WTC11 (cell line): ENCODE measurements at regions not wholly inside any gene's neighbourhood (a gene's known extent, or its start where the extent isn't known, plus 50 kb on each side); places are given as distances from the start of the nearest gene placed in this dataset.

Experiments used
- ATAC-seq: fragments of 200-7000 bp; cut with Tn5 transposase; 2 replicates; pipeline ENCODE4 v1.10.0; 2021; ENCODE audit warnings: mild to moderate bottlenecking, moderate library complexity
- CTCF ChIA-PET: fragments of 300-600 bp; sonication (Branson Sonifier 250); formaldehyde crosslinking; loops from one replicate; lab custom pipeline; 2021; ENCODE audit warnings: antibody characterized with exemption; lab: Charles Lee
- POLR2A ChIA-PET: fragments of 350-600 bp; sonication (Branson Sonifier 250); formaldehyde crosslinking; loops from one replicate; lab custom pipeline; 2021; ENCODE audit warnings: antibody characterized with exemption; lab: Charles Lee
- DNase-seq: peaks from one replicate; pipeline ENCODE4 v3.0.0; 2021; ENCODE audit warnings: low spot score
- H3K27ac Mint-ChIP-seq: 2 replicates; pipeline ENCODE4 v1.8.0; 2021; ENCODE audit warnings: mixed read lengths
- H3K27me3 Mint-ChIP-seq: 2 replicates; pipeline ENCODE4 v1.8.0; 2021; ENCODE audit warnings: low read depth, mild to moderate bottlenecking, moderate library complexity, mixed read lengths
- H3K36me3 Mint-ChIP-seq: 2 replicates; pipeline ENCODE4 v1.8.0; 2021; ENCODE audit warnings: mixed read lengths
- H3K4me1 Mint-ChIP-seq: 2 replicates; pipeline ENCODE4 v1.8.0; 2022; ENCODE audit warnings: mixed read lengths
- H3K4me3 Mint-ChIP-seq: 2 replicates; pipeline ENCODE4 v1.8.0; 2021; ENCODE audit warnings: mild to moderate bottlenecking, moderate library complexity, mixed read lengths
- H3K9me3 Mint-ChIP-seq: 2 replicates; pipeline ENCODE4 v1.8.0; 2021; ENCODE audit warnings: mixed read lengths
- EMX1 ChIP-seq: fragments of 250-450 bp; sonication (Bioruptor Pico); IDR thresholded peaks from 2 replicates; pipeline ENCODE4 v1.8.0; 2021; ENCODE audit warnings: mild to moderate bottlenecking
- ESRRA ChIP-seq: sonication (generic); formaldehyde crosslinking; IDR thresholded peaks from 2 replicates; pipeline ENCODE4 v1.8.1; 2022; ENCODE audit warnings: mild to moderate bottlenecking, missing genetic modification reagents, borderline replicate concordance
- ETV6 ChIP-seq: sonication (generic); formaldehyde crosslinking; IDR thresholded peaks from 2 replicates; pipeline ENCODE4 v1.8.1; 2022; ENCODE audit warnings: mild to moderate bottlenecking, missing genetic modification reagents
- FOXK1 ChIP-seq: sonication (generic); formaldehyde crosslinking; IDR thresholded peaks from 2 replicates; pipeline ENCODE4 v1.8.0; 2022; ENCODE audit warnings: mild to moderate bottlenecking, moderate library complexity, missing genetic modification reagents
- KAT7 ChIP-seq: sonication (generic); formaldehyde crosslinking; IDR thresholded peaks from 2 replicates; pipeline ENCODE4 v1.8.1; 2023; ENCODE audit warnings: missing genetic modification reagents, mild to moderate bottlenecking, borderline replicate concordance
- NFYB ChIP-seq: sonication (generic); formaldehyde crosslinking; conservative IDR thresholded peaks from 2 replicates; pipeline ENCODE4 v1.8.0; 2022; ENCODE audit warnings: low read depth, missing genetic modification reagents
- OVOL2 ChIP-seq: fragments of 250-450 bp; sonication (Bioruptor Pico); IDR thresholded peaks from 2 replicates; pipeline ENCODE4 v1.9.0; 2021; ENCODE audit warnings: mild to moderate bottlenecking, borderline replicate concordance
- RORB ChIP-seq: fragments of 250-450 bp; sonication (Bioruptor Pico); IDR thresholded peaks from 2 replicates; pipeline ENCODE4 v1.9.0; 2021; ENCODE audit warnings: mild to moderate bottlenecking
- SP1 ChIP-seq: sonication (generic); formaldehyde crosslinking; conservative IDR thresholded peaks from 2 replicates; pipeline ENCODE4 v1.8.1; 2022; ENCODE audit warnings: missing genetic modification reagents
- TEAD4 ChIP-seq: sonication (generic); formaldehyde crosslinking; IDR thresholded peaks from 2 replicates; pipeline ENCODE4 v1.8.0; 2022; ENCODE audit warnings: mild to moderate bottlenecking, missing genetic modification reagents
- ZNF423 ChIP-seq: fragments of 250-450 bp; sonication (Bioruptor Pico); IDR thresholded peaks from 2 replicates; pipeline ENCODE4 v2.1.2; 2022; ENCODE audit warnings: mild to moderate bottlenecking, moderate library complexity
- ZNF671 ChIP-seq: fragments of 250-450 bp; sonication (Bioruptor Pico); IDR thresholded peaks from 2 replicates; pipeline ENCODE4 v1.8.0; 2021; ENCODE audit warnings: mild to moderate bottlenecking
- TF ChIP-seq, protein P1 (sequence below): sonication (generic); formaldehyde crosslinking; IDR thresholded peaks from 2 replicates; pipeline ENCODE4 v1.8.0; 2023; ENCODE audit warnings: missing genetic modification reagents, mild to moderate bottlenecking, borderline replicate concordance
- TF ChIP-seq, protein P2 (sequence below): sonication (generic); formaldehyde crosslinking; IDR thresholded peaks from 2 replicates; pipeline ENCODE4 v1.8.1; 2022; ENCODE audit warnings: low read depth, mild to moderate bottlenecking, moderate library complexity, missing genetic modification reagents, borderline replicate concordance
- TF ChIP-seq, protein P3 (sequence below): fragments of 250-450 bp; sonication (Bioruptor Pico); IDR thresholded peaks from 2 replicates; pipeline ENCODE4 v1.9.0; 2021; ENCODE audit warnings: mild to moderate bottlenecking, borderline replicate concordance
- TF ChIP-seq, protein P4 (sequence below): fragments of 250-450 bp; sonication (Bioruptor Pico); IDR thresholded peaks from 2 replicates; pipeline ENCODE4 v1.9.0; 2021; ENCODE audit warnings: mild to moderate bottlenecking
- TF ChIP-seq, protein P5 (sequence below): sonication (generic); formaldehyde crosslinking; conservative IDR thresholded peaks from 2 replicates; pipeline ENCODE4 v1.8.1; 2022; ENCODE audit warnings: mild to moderate bottlenecking, missing genetic modification reagents
- TF ChIP-seq, protein P6 (sequence below): sonication (generic); formaldehyde crosslinking; IDR thresholded peaks from 2 replicates; pipeline ENCODE4 v1.8.0; 2022; ENCODE audit warnings: mild to moderate bottlenecking, missing genetic modification reagents

DNA sequence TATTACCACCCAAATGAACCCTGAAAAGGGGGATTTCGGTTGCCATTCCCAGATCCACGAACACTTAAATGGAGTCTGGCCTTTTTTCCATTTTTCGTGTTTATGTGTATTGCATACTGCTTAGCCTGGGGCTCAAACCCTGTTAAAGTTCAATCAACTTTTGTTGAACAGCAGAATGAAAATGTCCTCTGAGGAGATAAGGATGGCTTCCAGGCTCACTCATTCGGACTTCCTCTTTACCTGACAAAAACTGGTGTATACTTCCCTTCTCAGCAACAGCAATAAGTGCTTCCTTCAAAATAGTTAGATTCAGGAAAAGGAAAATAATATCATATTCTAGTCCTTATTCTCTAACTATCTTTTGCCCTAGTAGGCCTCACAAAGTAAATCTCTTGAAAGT lies 61.1 kb upstream of the ARID5B start:
- ATAC-seq (no peak), DNase-seq (no peak)
- TF ChIP-seq, protein P1, sequence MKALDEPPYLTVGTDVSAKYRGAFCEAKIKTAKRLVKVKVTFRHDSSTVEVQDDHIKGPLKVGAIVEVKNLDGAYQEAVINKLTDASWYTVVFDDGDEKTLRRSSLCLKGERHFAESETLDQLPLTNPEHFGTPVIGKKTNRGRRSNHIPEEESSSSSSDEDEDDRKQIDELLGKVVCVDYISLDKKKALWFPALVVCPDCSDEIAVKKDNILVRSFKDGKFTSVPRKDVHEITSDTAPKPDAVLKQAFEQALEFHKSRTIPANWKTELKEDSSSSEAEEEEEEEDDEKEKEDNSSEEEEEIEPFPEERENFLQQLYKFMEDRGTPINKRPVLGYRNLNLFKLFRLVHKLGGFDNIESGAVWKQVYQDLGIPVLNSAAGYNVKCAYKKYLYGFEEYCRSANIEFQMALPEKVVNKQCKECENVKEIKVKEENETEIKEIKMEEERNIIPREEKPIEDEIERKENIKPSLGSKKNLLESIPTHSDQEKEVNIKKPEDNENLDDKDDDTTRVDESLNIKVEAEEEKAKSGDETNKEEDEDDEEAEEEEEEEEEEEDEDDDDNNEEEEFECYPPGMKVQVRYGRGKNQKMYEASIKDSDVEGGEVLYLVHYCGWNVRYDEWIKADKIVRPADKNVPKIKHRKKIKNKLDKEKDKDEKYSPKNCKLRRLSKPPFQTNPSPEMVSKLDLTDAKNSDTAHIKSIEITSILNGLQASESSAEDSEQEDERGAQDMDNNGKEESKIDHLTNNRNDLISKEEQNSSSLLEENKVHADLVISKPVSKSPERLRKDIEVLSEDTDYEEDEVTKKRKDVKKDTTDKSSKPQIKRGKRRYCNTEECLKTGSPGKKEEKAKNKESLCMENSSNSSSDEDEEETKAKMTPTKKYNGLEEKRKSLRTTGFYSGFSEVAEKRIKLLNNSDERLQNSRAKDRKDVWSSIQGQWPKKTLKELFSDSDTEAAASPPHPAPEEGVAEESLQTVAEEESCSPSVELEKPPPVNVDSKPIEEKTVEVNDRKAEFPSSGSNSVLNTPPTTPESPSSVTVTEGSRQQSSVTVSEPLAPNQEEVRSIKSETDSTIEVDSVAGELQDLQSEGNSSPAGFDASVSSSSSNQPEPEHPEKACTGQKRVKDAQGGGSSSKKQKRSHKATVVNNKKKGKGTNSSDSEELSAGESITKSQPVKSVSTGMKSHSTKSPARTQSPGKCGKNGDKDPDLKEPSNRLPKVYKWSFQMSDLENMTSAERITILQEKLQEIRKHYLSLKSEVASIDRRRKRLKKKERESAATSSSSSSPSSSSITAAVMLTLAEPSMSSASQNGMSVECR (CRISPR knock-in tag): no peak
- TF ChIP-seq EMX1 (CRISPR knock-in tag) (no peak), OVOL2 (no peak), KAT7 (CRISPR knock-in tag) (no peak), SP1 (CRISPR knock-in tag) (no peak), ZNF423 (CRISPR knock-in tag) (no peak), ETV6 (CRISPR knock-in tag) (no peak), ZNF671 (CRISPR knock-in tag) (no peak), FOXK1 (CRISPR knock-in tag) (no peak), NFYB (CRISPR knock-in tag) (no peak), ESRRA (CRISPR knock-in tag) (no peak), TEAD4 (CRISPR knock-in tag) (no peak), RORB (no peak)
- TF ChIP-seq, protein P2, sequence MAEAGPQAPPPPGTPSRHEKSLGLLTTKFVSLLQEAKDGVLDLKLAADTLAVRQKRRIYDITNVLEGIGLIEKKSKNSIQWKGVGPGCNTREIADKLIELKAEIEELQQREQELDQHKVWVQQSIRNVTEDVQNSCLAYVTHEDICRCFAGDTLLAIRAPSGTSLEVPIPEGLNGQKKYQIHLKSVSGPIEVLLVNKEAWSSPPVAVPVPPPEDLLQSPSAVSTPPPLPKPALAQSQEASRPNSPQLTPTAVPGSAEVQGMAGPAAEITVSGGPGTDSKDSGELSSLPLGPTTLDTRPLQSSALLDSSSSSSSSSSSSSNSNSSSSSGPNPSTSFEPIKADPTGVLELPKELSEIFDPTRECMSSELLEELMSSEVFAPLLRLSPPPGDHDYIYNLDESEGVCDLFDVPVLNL (CRISPR knock-in tag): no peak
- TF ChIP-seq, protein P3, sequence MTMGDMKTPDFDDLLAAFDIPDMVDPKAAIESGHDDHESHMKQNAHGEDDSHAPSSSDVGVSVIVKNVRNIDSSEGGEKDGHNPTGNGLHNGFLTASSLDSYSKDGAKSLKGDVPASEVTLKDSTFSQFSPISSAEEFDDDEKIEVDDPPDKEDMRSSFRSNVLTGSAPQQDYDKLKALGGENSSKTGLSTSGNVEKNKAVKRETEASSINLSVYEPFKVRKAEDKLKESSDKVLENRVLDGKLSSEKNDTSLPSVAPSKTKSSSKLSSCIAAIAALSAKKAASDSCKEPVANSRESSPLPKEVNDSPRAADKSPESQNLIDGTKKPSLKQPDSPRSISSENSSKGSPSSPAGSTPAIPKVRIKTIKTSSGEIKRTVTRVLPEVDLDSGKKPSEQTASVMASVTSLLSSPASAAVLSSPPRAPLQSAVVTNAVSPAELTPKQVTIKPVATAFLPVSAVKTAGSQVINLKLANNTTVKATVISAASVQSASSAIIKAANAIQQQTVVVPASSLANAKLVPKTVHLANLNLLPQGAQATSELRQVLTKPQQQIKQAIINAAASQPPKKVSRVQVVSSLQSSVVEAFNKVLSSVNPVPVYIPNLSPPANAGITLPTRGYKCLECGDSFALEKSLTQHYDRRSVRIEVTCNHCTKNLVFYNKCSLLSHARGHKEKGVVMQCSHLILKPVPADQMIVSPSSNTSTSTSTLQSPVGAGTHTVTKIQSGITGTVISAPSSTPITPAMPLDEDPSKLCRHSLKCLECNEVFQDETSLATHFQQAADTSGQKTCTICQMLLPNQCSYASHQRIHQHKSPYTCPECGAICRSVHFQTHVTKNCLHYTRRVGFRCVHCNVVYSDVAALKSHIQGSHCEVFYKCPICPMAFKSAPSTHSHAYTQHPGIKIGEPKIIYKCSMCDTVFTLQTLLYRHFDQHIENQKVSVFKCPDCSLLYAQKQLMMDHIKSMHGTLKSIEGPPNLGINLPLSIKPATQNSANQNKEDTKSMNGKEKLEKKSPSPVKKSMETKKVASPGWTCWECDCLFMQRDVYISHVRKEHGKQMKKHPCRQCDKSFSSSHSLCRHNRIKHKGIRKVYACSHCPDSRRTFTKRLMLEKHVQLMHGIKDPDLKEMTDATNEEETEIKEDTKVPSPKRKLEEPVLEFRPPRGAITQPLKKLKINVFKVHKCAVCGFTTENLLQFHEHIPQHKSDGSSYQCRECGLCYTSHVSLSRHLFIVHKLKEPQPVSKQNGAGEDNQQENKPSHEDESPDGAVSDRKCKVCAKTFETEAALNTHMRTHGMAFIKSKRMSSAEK: no peak
- TF ChIP-seq, protein P4, sequence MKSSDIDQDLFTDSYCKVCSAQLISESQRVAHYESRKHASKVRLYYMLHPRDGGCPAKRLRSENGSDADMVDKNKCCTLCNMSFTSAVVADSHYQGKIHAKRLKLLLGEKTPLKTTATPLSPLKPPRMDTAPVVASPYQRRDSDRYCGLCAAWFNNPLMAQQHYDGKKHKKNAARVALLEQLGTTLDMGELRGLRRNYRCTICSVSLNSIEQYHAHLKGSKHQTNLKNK (CRISPR knock-in tag): no peak
- TF ChIP-seq, protein P5, sequence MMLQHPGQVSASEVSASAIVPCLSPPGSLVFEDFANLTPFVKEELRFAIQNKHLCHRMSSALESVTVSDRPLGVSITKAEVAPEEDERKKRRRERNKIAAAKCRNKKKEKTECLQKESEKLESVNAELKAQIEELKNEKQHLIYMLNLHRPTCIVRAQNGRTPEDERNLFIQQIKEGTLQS (CRISPR knock-in tag): no peak
- TF ChIP-seq, protein P6, sequence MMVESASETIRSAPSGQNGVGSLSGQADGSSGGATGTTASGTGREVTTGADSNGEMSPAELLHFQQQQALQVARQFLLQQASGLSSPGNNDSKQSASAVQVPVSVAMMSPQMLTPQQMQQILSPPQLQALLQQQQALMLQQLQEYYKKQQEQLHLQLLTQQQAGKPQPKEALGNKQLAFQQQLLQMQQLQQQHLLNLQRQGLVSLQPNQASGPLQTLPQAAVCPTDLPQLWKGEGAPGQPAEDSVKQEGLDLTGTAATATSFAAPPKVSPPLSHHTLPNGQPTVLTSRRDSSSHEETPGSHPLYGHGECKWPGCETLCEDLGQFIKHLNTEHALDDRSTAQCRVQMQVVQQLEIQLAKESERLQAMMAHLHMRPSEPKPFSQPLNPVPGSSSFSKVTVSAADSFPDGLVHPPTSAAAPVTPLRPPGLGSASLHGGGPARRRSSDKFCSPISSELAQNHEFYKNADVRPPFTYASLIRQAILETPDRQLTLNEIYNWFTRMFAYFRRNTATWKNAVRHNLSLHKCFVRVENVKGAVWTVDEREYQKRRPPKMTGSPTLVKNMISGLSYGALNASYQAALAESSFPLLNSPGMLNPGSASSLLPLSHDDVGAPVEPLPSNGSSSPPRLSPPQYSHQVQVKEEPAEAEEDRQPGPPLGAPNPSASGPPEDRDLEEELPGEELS (CRISPR knock-in tag): no peak
- H3K36me3 Mint-ChIP-seq: no peaks in the 10 kb centered on the region
- H3K27ac Mint-ChIP-seq: no peak overlapping the region
- no peaks in the 10 kb centered on the region for H3K9me3 Mint-ChIP-seq
- H3K27me3 Mint-ChIP-seq: peaks cover 56% of the 10 kb centered on the region
- H3K4me1 Mint-ChIP-seq: peaks cover 28% of the 10 kb centered on the region
- POLR2A ChIA-PET: no interaction called here
- CTCF ChIA-PET: no interaction called here
- H3K4me3 Mint-ChIP-seq: no peak overlapping the region
